ENCODE measurements at regions not wholly inside any gene's neighbourhood (a gene's known extent, or its start where the extent isn't known, plus 50 kb on each side); places are given as distances from the start of the nearest gene placed in this dataset.

DNA sequence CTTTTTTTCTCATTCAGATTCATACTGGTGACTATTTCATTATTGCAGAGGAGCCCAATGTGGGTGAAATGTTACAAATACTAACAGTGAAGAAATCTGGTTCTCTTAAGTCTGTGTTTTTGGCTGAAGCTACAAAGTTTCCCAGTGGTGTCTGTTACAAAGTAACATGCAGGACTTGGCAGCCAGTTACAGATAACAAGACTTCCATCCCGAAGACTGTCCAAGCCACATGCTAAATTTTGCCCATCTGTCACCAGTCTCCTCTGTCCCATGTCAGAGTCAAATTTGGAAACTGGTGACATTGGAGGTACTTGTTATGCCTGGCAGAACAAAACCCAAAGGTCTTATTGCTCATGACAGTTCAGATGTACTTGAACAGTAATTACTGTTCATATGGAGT, 269.2 kb upstream of the GOLIM4 start:
- H3K9me3 ChIP-seq: no peaks in the 10 kb centered on the region
- TF ChIP-seq, protein P1, sequence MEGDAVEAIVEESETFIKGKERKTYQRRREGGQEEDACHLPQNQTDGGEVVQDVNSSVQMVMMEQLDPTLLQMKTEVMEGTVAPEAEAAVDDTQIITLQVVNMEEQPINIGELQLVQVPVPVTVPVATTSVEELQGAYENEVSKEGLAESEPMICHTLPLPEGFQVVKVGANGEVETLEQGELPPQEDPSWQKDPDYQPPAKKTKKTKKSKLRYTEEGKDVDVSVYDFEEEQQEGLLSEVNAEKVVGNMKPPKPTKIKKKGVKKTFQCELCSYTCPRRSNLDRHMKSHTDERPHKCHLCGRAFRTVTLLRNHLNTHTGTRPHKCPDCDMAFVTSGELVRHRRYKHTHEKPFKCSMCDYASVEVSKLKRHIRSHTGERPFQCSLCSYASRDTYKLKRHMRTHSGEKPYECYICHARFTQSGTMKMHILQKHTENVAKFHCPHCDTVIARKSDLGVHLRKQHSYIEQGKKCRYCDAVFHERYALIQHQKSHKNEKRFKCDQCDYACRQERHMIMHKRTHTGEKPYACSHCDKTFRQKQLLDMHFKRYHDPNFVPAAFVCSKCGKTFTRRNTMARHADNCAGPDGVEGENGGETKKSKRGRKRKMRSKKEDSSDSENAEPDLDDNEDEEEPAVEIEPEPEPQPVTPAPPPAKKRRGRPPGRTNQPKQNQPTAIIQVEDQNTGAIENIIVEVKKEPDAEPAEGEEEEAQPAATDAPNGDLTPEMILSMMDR (IDR thresholded peaks at IDR 0.05): no peak
- intact Hi-C loops (cut with DNase I, micrococcal nuclease): no loop called here
- H3K4me1 ChIP-seq (ENCODE audit: low read depth): no peaks in the 10 kb centered on the region
- DNase-seq (no peak), ATAC-seq (no peak)
- no peak overlapping the region for H3K4me3 ChIP-seq
- H3K36me3 ChIP-seq (ENCODE audit: low read depth): no peaks in the 10 kb centered on the region

DNA sequence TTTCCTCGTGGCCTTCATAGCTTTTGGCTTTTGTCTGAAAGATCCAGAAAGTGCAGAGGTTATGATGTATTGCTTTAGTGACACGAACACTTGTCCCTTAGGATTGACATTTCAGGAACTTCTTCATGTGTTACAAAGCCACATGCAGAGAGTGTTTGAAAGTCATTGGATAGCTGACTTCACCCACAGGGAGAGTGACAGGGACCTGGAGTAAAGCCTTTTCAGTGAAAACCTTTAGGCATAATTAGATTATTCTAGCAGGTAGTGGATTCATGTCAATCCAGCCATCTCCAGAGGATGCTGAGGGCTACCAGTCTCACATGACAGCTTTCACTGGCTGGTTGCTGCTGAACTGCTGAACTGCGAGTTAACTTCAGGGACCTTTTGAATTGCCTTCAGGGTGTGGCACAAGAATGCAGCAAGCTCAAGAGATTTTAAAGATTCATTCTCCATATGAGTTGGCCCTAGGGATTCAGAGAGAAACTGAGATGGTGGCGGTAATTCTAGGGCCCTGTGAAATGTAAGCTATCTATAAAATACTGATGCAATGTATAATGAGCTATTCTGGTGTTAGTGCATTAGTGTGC, 267.0 kb upstream of the GOLIM4 start:
- intact Hi-C loops (cut with DNase I, micrococcal nuclease): no loop called here
- DNase-seq (no peak), ATAC-seq (no peak)
- Histone ChIP-seq H3K4me1 (ENCODE audit: low read depth) (no peaks in the 10 kb centered on the region), H3K9me3 (no peaks in the 10 kb centered on the region), H3K4me3 (no peak overlapping the region), H3K36me3 (ENCODE audit: low read depth) (no peaks in the 10 kb centered on the region)
- TF ChIP-seq, protein P1 (IDR thresholded peaks at IDR 0.05): no peak

DNA sequence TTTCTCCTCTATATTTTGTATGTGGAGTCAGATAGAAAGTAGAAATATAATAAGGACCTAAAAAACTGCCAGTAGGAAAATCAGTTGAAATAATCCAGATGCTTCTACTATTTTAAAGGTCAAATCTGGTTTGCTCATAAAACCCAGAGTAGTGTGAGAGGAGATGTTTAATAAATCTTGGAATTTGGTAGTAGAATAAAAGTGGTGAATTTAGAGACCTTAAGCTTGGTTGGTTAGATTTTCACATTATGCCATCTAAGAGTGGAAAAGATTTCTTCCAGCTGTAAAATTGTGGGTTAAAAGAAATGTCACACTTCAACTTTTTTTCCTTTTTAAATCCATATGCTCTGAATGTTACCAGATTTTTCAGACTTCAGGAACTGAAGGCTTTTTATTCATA, 266.4 kb upstream of the GOLIM4 start:
- ATAC-seq (no peak), DNase-seq (no peak)
- Histone ChIP-seq H3K36me3 (ENCODE audit: low read depth) (no peaks in the 10 kb centered on the region), H3K9me3 (no peaks in the 10 kb centered on the region), H3K4me3 (no peak overlapping the region), H3K4me1 (ENCODE audit: low read depth) (no peaks in the 10 kb centered on the region)
- TF ChIP-seq, protein P1 (IDR thresholded peaks at IDR 0.05): no peak
- intact Hi-C loops (cut with DNase I, micrococcal nuclease): no loop called here

DNA sequence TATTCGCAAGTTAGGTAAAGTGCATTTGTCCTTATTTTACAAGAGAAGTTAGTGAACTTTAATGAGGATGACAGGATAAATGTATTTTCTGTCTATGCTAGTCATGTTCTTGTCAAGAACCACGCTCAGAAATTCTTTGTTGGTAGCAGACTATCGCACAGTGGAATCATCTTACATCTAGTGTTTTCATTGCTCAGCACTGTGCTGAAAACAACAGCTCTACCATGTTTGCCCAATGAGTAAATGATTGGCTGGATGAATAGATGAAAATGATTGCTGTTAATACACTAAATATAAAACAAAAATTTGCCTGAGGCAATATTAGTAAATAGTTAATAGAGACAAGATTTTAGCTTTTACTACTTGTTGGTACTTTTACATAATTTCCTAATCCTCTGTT, 265.3 kb upstream of the GOLIM4 start:
- TF ChIP-seq, protein P1 (IDR thresholded peaks at IDR 0.05): no peak

DNA sequence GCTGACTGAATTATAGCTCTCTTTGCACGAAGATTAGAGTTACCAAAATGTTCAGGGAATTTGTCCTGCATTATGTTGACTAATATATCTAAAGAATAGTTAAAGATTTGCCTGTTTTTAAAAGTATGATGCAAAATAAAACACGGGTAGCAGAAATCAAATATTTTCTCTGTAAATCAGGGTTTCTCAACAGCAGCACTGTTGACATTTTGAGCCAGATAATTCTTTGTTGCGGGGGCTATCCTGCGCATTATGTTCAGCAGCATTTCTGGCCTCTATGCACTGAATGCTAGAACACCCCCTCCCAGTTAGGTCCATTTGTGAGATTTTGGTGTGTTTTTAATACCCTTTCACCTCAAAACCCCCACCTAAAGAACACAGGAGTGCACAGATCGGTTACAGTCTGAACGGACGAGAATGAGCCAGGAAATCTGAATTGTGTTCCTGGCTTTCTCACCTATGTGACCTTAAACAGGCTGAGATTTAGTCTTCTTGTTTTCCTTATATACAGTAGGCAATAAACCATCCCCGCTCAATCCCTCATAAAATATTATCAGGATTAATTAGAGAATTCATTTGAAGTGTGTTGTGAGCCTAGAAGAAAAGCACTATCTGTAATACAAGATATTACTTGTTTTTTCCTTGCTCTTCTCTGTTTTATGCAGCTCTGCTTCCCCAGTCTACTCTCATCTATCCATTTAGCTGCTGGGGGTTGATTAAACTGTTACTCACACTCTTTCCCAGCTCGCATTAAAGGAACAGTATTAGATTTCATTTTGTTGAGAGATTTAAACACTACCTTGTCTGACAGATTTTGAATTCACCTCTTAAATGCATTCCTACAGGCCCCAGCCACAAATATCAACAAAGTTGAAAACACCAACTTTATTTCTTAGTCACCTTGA, 247.5 kb upstream of the GOLIM4 start:
- TF ChIP-seq, protein P1 (IDR thresholded peaks at IDR 0.05): no peak
- Histone ChIP-seq H3K4me1 (ENCODE audit: low read depth) (peaks cover 19% of the 10 kb centered on the region), H3K9me3 (no peaks in the 10 kb centered on the region), H3K4me3 (no peak overlapping the region), H3K36me3 (ENCODE audit: low read depth) (no peaks in the 10 kb centered on the region)
- no peak for ATAC-seq
- DNase-seq: no peak
- intact Hi-C loops (cut with DNase I, micrococcal nuclease): no loop called here

More for the DNA sequence above, 265.3 kb upstream of the GOLIM4 start:
- no peak for DNase-seq
- intact Hi-C loops (cut with DNase I, micrococcal nuclease): no loop called here
- H3K4me1 ChIP-seq (ENCODE audit: low read depth): no peaks in the 10 kb centered on the region
- no peak for ATAC-seq
- H3K9me3 ChIP-seq: no peaks in the 10 kb centered on the region
- H3K36me3 ChIP-seq (ENCODE audit: low read depth): no peaks in the 10 kb centered on the region
- no peak overlapping the region for H3K4me3 ChIP-seq
